C4-2B (cell line): ENCODE measurements at regions not wholly inside any gene's neighbourhood (a gene's known extent, or its start where the extent isn't known, plus 50 kb on each side); places are given as distances from the start of the nearest gene placed in this dataset.

Experiments
- H3K27ac ChIP-seq: fragments of 450-650 bp; 2 replicates; pipeline ENCODE4 v1.5.1; 2017
- CTCF ChIP-seq: fragments of 450-650 bp; conservative IDR thresholded peaks from 2 replicates; pipeline ENCODE4 v1.5.1; 2017; ENCODE audit warnings: mild to moderate bottlenecking
- ZFX ChIP-seq: fragments of 450-650 bp; IDR thresholded peaks from 2 replicates; pipeline ENCODE4 v1.6.1; 2017

GRCh38 chr15:94731286-94731685 lies 499.9 kb downstream of the MCTP2 start:
- no peak overlapping the region for H3K27ac ChIP-seq
- TF ChIP-seq ZFX (no peak), CTCF (no peak)

- H3K27ac ChIP-seq, result no peak overlapping the region
- TF ChIP-seq CTCF (no peak), ZFX (no peak)
These were observed 503.1 kb downstream of the MCTP2 start for GRCh38 chr15:94734460-94734859.

- TF ChIP-seq CTCF, result no peak
- TF ChIP-seq ZFX, result 0 out of 2 replicates have a peak, but pooled peaks have one; percentile 11
- H3K27ac ChIP-seq, result no peak overlapping the region
These were observed 504.9 kb downstream of the MCTP2 start for GRCh38 chr15:94736236-94736635.

- H3K27ac ChIP-seq, result no peak overlapping the region
- TF ChIP-seq CTCF (no peak), ZFX (no peak)
These were observed 508.3 kb downstream of the MCTP2 start for GRCh38 chr15:94739639-94740038.

- TF ChIP-seq CTCF (no peak), ZFX (no peak)
- no peak overlapping the region for H3K27ac ChIP-seq
These were observed 509.1 kb downstream of the MCTP2 start for GRCh38 chr15:94740469-94740868.

GRCh38 chr15:94743668-94744067 lies 512.3 kb downstream of the MCTP2 start:
- H3K27ac ChIP-seq, result no peak overlapping the region
- no peak for TF ChIP-seq CTCF
- TF ChIP-seq ZFX, result no peak

GRCh38 chr15:94744080-94744793 lies 512.9 kb downstream of the MCTP2 start:
- no peak overlapping the region for H3K27ac ChIP-seq
- no peak for TF ChIP-seq CTCF
- TF ChIP-seq ZFX, result no peak
